Endothelial cell (in vitro differentiated cells): ENCODE measurements at regions not wholly inside any gene's neighbourhood (a gene's known extent, or its start where the extent isn't known, plus 50 kb on each side); places are given as distances from the start of the nearest gene placed in this dataset.

Source experiments
- DNase-seq: peaks from one replicate; pipeline ENCODE4 v3.0.0; 2021; ENCODE audit warnings: low spot score
- H3K27ac Mint-ChIP-seq: one replicate; pipeline ENCODE4 v1.8.0; 2021; ENCODE audit warnings: mixed read lengths, inconsistent platforms; ENCODE audit not compliant: unreplicated experiment
- H3K27me3 Mint-ChIP-seq: one replicate; pipeline ENCODE4 v1.8.0; 2021; ENCODE audit warnings: mild to moderate bottlenecking, moderate library complexity, mixed read lengths, inconsistent platforms; ENCODE audit not compliant: unreplicated experiment
- H3K36me3 Mint-ChIP-seq: one replicate; pipeline ENCODE4 v1.8.0; 2021; ENCODE audit warnings: mild to moderate bottlenecking, low read depth, mixed read lengths, inconsistent platforms; ENCODE audit not compliant: unreplicated experiment
- H3K4me1 Mint-ChIP-seq: one replicate; pipeline ENCODE4 v1.8.0; 2021; ENCODE audit warnings: mild to moderate bottlenecking, mixed read lengths, inconsistent platforms; ENCODE audit not compliant: unreplicated experiment
- H3K4me3 Mint-ChIP-seq: one replicate; pipeline ENCODE4 v1.8.0; 2021; ENCODE audit warnings: mild to moderate bottlenecking, mixed read lengths, inconsistent platforms; ENCODE audit not compliant: unreplicated experiment
- H3K9me3 Mint-ChIP-seq: one replicate; pipeline ENCODE4 v1.8.0; 2021; ENCODE audit warnings: mixed read lengths, inconsistent platforms; ENCODE audit not compliant: unreplicated experiment
- TF ChIP-seq, protein P1 (sequence below): fragments of 200-600 bp; sonication (generic); IDR thresholded peaks from one replicate; pipeline ENCODE4 v1.5.0; 2021; ENCODE audit warnings: antibody characterized with exemption; ENCODE audit not compliant: unreplicated experiment

- DNase-seq = no peak
- Mint-ChIP-seq H3K4me3 (no peak overlapping the region), H3K27ac (no peak overlapping the region), H3K9me3 (no peaks in the 10 kb centered on the region), H3K4me1 (no peaks in the 10 kb centered on the region), H3K27me3 (no peaks in the 10 kb centered on the region), H3K36me3 (no peaks in the 10 kb centered on the region)
- TF ChIP-seq, protein P1, sequence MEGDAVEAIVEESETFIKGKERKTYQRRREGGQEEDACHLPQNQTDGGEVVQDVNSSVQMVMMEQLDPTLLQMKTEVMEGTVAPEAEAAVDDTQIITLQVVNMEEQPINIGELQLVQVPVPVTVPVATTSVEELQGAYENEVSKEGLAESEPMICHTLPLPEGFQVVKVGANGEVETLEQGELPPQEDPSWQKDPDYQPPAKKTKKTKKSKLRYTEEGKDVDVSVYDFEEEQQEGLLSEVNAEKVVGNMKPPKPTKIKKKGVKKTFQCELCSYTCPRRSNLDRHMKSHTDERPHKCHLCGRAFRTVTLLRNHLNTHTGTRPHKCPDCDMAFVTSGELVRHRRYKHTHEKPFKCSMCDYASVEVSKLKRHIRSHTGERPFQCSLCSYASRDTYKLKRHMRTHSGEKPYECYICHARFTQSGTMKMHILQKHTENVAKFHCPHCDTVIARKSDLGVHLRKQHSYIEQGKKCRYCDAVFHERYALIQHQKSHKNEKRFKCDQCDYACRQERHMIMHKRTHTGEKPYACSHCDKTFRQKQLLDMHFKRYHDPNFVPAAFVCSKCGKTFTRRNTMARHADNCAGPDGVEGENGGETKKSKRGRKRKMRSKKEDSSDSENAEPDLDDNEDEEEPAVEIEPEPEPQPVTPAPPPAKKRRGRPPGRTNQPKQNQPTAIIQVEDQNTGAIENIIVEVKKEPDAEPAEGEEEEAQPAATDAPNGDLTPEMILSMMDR = no peak
Observed at GRCh38 chr12:58809064-58809607, 111.2 kb downstream of the LRIG3 start.

DNA sequence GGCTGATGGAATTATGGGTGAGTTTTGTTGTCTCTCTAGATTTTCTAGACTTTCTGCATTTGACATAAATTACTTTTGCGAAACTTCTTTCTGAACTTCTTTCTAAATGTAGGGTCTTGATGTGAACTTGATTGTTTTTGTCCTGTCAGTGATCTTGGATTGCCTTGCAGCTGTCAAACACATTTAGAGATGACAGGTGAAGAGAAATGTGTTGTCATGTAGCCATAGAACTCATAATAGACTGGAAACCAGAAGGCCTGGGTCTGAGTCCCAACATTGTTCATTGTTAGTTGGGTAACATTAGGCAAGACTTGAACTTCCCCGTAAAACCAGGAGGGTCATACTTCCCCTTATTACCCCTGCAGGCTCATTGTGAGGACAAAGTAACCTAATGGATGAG lies 109.0 kb downstream of the LRIG3 start:
- Mint-ChIP-seq H3K27me3 (no peaks in the 10 kb centered on the region), H3K36me3 (no peaks in the 10 kb centered on the region), H3K4me3 (no peak overlapping the region), H3K4me1 (no peaks in the 10 kb centered on the region), H3K27ac (no peak overlapping the region), H3K9me3 (no peaks in the 10 kb centered on the region)
- no peak for DNase-seq
- TF ChIP-seq, protein P1 = no peak

GRCh38 chr12:58812214-58812613 lies 108.1 kb downstream of the LRIG3 start:
- Mint-ChIP-seq H3K27me3 (no peaks in the 10 kb centered on the region), H3K9me3 (no peaks in the 10 kb centered on the region), H3K4me3 (no peak overlapping the region), H3K27ac (no peak overlapping the region), H3K4me1 (no peaks in the 10 kb centered on the region), H3K36me3 (no peaks in the 10 kb centered on the region)
- TF ChIP-seq, protein P1 = no peak
- DNase-seq = no peak

DNA sequence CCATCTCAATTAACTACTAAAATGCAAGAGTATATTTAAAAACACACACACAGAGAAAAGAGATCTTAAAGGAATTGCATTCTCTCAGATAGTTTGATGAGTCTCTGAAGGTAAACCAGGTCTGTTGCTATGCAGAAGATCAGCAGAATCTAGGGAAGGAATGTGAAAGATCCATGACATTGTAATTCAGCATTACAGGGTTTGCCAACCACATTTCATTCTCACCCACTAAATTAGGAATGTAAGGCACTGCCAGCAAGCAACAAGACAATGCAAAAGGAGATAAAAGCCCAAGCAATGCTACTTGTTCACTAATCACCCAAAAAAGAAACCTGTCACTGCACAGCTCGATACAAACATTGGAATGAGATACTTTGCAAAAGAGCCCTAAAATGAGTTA lies 106.3 kb downstream of the LRIG3 start:
- no peaks in the 10 kb centered on the region for H3K9me3 Mint-ChIP-seq
- no peak overlapping the region for H3K27ac Mint-ChIP-seq
- no peaks in the 10 kb centered on the region for H3K36me3 Mint-ChIP-seq
- TF ChIP-seq, protein P1 = no peak
- H3K27me3 Mint-ChIP-seq = no peaks in the 10 kb centered on the region
- H3K4me1 Mint-ChIP-seq = no peaks in the 10 kb centered on the region
- H3K4me3 Mint-ChIP-seq = no peak overlapping the region
- no peak for DNase-seq

DNA sequence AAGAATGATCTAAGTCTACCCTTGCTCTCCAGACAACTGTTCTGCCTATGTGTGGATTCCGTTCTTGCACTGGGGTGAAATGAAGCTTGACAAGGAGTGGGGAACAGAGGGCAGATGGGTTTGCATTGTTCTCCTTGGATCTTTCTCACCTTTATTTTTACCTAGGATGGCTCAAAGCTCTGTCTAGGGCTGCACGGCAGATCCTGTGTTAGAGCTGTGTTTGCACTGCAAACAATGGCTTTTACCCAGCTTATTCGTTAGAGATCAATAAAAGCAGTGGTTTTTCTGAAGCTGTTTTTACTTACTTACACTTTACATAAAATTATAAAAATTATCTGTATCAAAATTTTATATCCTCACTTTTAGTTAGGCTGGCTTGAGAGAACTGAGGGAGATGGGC lies 105.1 kb downstream of the LRIG3 start:
- no peaks in the 10 kb centered on the region for H3K9me3 Mint-ChIP-seq
- H3K4me1 Mint-ChIP-seq = no peaks in the 10 kb centered on the region
- no peak overlapping the region for H3K4me3 Mint-ChIP-seq
- TF ChIP-seq, protein P1 = no peak
- no peak overlapping the region for H3K27ac Mint-ChIP-seq
- no peak for DNase-seq
- no peaks in the 10 kb centered on the region for H3K27me3 Mint-ChIP-seq
- H3K36me3 Mint-ChIP-seq = no peaks in the 10 kb centered on the region
